ENCODE measurements at regions not wholly inside any gene's neighbourhood (a gene's known extent, or its start where the extent isn't known, plus 50 kb on each side); places are given as distances from the start of the nearest gene placed in this dataset.
A peak's percentile ranks its signal among the peaks of the same experiment; 100 is the strongest.

DNA sequence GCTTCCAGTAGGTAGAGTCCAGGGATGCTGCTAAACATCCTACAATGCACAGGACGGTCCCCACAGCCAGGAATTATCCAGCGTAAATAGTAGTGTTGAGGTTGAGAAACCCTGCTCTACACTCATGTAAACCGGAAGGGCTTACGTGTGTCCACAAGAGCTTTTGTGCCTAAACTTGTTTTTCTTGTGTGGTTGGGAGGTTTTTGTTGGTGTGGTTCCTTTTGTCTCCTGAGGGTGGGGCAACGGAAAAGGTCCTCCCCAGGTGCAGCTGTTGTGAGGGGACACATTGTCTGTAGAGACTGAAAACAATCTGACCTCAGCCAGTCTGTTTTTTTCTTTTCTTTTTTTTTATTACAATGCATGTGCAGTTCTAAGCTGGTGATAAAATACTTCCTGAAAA, 72.7 kb upstream of the MGAT5 start:
- H3K27me3 ChIP-seq (ENCODE audit: insufficient read depth, low read length) = no peaks in the 10 kb centered on the region
- no peak overlapping the region for H2AFZ ChIP-seq (ENCODE audit: low read length)
- no peaks in the 10 kb centered on the region for H4K20me1 ChIP-seq (ENCODE audit: insufficient read depth, low read length)
- no peak for TF ChIP-seq EZH2 (IDR thresholded peaks at IDR 0.05; ENCODE audit: borderline replicate concordance, low read length)
- TF ChIP-seq, protein P1, sequence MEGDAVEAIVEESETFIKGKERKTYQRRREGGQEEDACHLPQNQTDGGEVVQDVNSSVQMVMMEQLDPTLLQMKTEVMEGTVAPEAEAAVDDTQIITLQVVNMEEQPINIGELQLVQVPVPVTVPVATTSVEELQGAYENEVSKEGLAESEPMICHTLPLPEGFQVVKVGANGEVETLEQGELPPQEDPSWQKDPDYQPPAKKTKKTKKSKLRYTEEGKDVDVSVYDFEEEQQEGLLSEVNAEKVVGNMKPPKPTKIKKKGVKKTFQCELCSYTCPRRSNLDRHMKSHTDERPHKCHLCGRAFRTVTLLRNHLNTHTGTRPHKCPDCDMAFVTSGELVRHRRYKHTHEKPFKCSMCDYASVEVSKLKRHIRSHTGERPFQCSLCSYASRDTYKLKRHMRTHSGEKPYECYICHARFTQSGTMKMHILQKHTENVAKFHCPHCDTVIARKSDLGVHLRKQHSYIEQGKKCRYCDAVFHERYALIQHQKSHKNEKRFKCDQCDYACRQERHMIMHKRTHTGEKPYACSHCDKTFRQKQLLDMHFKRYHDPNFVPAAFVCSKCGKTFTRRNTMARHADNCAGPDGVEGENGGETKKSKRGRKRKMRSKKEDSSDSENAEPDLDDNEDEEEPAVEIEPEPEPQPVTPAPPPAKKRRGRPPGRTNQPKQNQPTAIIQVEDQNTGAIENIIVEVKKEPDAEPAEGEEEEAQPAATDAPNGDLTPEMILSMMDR (IDR thresholded peaks at IDR 0.05; ENCODE audit: low read length) = no peak
- peak overlapping the region; percentile 58 for H3K4me2 ChIP-seq (ENCODE audit: low read length)
- no peaks in the 10 kb centered on the region for H3K9me2 ChIP-seq (ENCODE audit: low read depth, low read length)
- H3K9ac ChIP-seq (ENCODE audit: low read length) = peak overlapping the region; percentile 19; the same call in 1 of the 2 replicates
- H3K9me3 ChIP-seq (ENCODE audit: low read length) = no peaks in the 10 kb centered on the region
- H3F3A ChIP-seq (ENCODE audit: insufficient read depth, low read length) = no peaks in the 10 kb centered on the region
- peaks cover 3% of the 10 kb centered on the region; the same call in 1 of the 2 replicates for H3K36me3 ChIP-seq (ENCODE audit: insufficient read depth, low read length)
- peaks cover 9% of the 10 kb centered on the region; the same call in 1 of the 2 replicates for H3K79me2 ChIP-seq (ENCODE audit: insufficient read depth, low read length)
- peaks cover 73% of the 10 kb centered on the region for H3K4me1 ChIP-seq (ENCODE audit: insufficient read depth, low read length, severe bottlenecking)
- peak overlapping the region; percentile 85 for H3K27ac ChIP-seq (ENCODE audit: low read depth, low read length, poor library complexity, severe bottlenecking)
- peak overlapping the region; percentile 29 for H3K4me3 ChIP-seq (ENCODE audit: low read depth, low read length, poor library complexity, severe bottlenecking)

- Histone ChIP-seq H3K4me1 (ENCODE audit: insufficient read depth, low read length, severe bottlenecking) (peaks cover 50% of the 10 kb centered on the region), H3K9me2 (ENCODE audit: low read depth, low read length) (no peaks in the 10 kb centered on the region), H3K79me2 (ENCODE audit: insufficient read depth, low read length) (peaks cover 9% of the 10 kb centered on the region; the same call in 1 of the 2 replicates), H3K27me3 (ENCODE audit: insufficient read depth, low read length) (no peaks in the 10 kb centered on the region), H4K20me1 (ENCODE audit: insufficient read depth, low read length) (no peaks in the 10 kb centered on the region), H3K9ac (ENCODE audit: low read length) (no peak overlapping the region), H3K27ac (ENCODE audit: low read depth, low read length, poor library complexity, severe bottlenecking) (no peak overlapping the region), H3K4me3 (ENCODE audit: low read depth, low read length, poor library complexity, severe bottlenecking) (no peak overlapping the region), H2AFZ (ENCODE audit: low read length) (no peak overlapping the region), H3K4me2 (ENCODE audit: low read length) (no peak overlapping the region), H3K36me3 (ENCODE audit: insufficient read depth, low read length) (peaks cover 3% of the 10 kb centered on the region; the same call in 1 of the 2 replicates), H3K9me3 (ENCODE audit: low read length) (no peaks in the 10 kb centered on the region), H3F3A (ENCODE audit: insufficient read depth, low read length) (no peaks in the 10 kb centered on the region)
- TF ChIP-seq, protein P1 (IDR thresholded peaks at IDR 0.05; ENCODE audit: low read length) = no peak
Observed at GRCh38 chr2:134183679-134184078, 70.2 kb upstream of the MGAT5 start.

GRCh38 chr2:134185639-134186038, 68.2 kb upstream of the MGAT5 start:
- H3K9me2 ChIP-seq (ENCODE audit: low read depth, low read length) = no peaks in the 10 kb centered on the region
- no peaks in the 10 kb centered on the region for H3K27me3 ChIP-seq (ENCODE audit: insufficient read depth, low read length)
- H3K9me3 ChIP-seq (ENCODE audit: low read length) = no peaks in the 10 kb centered on the region
- no peaks in the 10 kb centered on the region for H4K20me1 ChIP-seq (ENCODE audit: insufficient read depth, low read length)
- H3F3A ChIP-seq (ENCODE audit: insufficient read depth, low read length) = no peaks in the 10 kb centered on the region
- peaks cover 43% of the 10 kb centered on the region for H3K4me1 ChIP-seq (ENCODE audit: insufficient read depth, low read length, severe bottlenecking)
- no peak overlapping the region for H3K4me3 ChIP-seq (ENCODE audit: low read depth, low read length, poor library complexity, severe bottlenecking)
- peaks cover 9% of the 10 kb centered on the region; the same call in 1 of the 2 replicates for H3K79me2 ChIP-seq (ENCODE audit: insufficient read depth, low read length)
- no peak for TF ChIP-seq EZH2 (IDR thresholded peaks at IDR 0.05; ENCODE audit: borderline replicate concordance, low read length)
- TF ChIP-seq, protein P1 (IDR thresholded peaks at IDR 0.05; ENCODE audit: low read length) = no peak
- no peak overlapping the region for H2AFZ ChIP-seq (ENCODE audit: low read length)
- no peak overlapping the region for H3K9ac ChIP-seq (ENCODE audit: low read length)
- no peak overlapping the region for H3K27ac ChIP-seq (ENCODE audit: low read depth, low read length, poor library complexity, severe bottlenecking)
- peaks cover 3% of the 10 kb centered on the region; the same call in 1 of the 2 replicates for H3K36me3 ChIP-seq (ENCODE audit: insufficient read depth, low read length)
- no peak overlapping the region for H3K4me2 ChIP-seq (ENCODE audit: low read length)
